Chondrocyte (in vitro differentiated cells): ENCODE measurements at regions not wholly inside any gene's neighbourhood (a gene's known extent, or its start where the extent isn't known, plus 50 kb on each side); places are given as distances from the start of the nearest gene placed in this dataset.

Experiments used
- DNase-seq: peaks from one replicate; pipeline ENCODE4 v3.0.0; 2021; ENCODE audit warnings: mixed read lengths, low spot score
- H3K27ac Mint-ChIP-seq: one replicate; pipeline ENCODE4 v1.8.0; 2021; ENCODE audit warnings: mild to moderate bottlenecking, moderate library complexity, mixed read lengths; ENCODE audit not compliant: unreplicated experiment
- H3K27me3 Mint-ChIP-seq: 2 replicates; pipeline ENCODE4 v1.8.0; 2021; ENCODE audit warnings: low read depth, mixed read lengths
- H3K36me3 Mint-ChIP-seq: 2 replicates; pipeline ENCODE4 v1.8.0; 2021; ENCODE audit warnings: low read depth, mixed read lengths
- H3K4me1 Mint-ChIP-seq: 2 replicates; pipeline ENCODE4 v1.8.0; 2021; ENCODE audit warnings: low read depth, mild to moderate bottlenecking, mixed read lengths
- H3K4me3 Mint-ChIP-seq: one replicate; pipeline ENCODE4 v1.8.0; 2021; ENCODE audit warnings: mild to moderate bottlenecking, moderate library complexity, mixed read lengths; ENCODE audit not compliant: unreplicated experiment
- H3K9me3 Mint-ChIP-seq: 2 replicates; pipeline ENCODE4 v1.8.0; 2021; ENCODE audit warnings: low read depth, mixed read lengths
- TF ChIP-seq, protein P1 (sequence below): fragments of 200-600 bp; sonication (generic); IDR thresholded peaks from 2 replicates; pipeline ENCODE4 v1.5.0; 2021; ENCODE audit warnings: antibody characterized with exemption, mild to moderate bottlenecking, moderate library complexity

- TF ChIP-seq, protein P1, sequence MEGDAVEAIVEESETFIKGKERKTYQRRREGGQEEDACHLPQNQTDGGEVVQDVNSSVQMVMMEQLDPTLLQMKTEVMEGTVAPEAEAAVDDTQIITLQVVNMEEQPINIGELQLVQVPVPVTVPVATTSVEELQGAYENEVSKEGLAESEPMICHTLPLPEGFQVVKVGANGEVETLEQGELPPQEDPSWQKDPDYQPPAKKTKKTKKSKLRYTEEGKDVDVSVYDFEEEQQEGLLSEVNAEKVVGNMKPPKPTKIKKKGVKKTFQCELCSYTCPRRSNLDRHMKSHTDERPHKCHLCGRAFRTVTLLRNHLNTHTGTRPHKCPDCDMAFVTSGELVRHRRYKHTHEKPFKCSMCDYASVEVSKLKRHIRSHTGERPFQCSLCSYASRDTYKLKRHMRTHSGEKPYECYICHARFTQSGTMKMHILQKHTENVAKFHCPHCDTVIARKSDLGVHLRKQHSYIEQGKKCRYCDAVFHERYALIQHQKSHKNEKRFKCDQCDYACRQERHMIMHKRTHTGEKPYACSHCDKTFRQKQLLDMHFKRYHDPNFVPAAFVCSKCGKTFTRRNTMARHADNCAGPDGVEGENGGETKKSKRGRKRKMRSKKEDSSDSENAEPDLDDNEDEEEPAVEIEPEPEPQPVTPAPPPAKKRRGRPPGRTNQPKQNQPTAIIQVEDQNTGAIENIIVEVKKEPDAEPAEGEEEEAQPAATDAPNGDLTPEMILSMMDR, result no peak
- no peak for DNase-seq
- Mint-ChIP-seq H3K4me3 (peak overlapping the region; percentile 65), H3K27me3 (no peaks in the 10 kb centered on the region), H3K27ac (peak overlapping the region; percentile 91), H3K4me1 (peaks cover 44% of the 10 kb centered on the region), H3K36me3 (no peaks in the 10 kb centered on the region), H3K9me3 (no peaks in the 10 kb centered on the region)
Measured at GRCh38 chr3:152202976-152203626, 65.6 kb upstream of the MBNL1 start.

DNA sequence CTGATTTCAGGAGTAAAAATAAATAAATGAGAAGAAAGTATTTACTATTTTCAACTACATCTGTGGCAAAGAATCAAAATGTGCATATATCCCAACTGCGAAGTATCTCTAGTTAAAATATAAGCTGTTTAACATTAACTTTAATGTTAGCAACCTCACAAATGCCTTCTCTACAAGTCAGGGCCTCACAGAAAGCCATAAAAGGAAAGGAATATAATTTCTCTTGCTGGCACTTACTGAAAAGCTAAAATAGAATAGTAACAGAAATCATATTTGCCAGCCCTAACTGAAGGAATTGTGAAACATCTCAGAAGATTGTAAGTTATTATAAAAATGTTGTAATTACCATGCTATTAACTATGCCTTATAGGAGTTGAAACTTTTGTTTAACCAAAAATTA, 65.1 kb upstream of the MBNL1 start:
- H3K4me3 Mint-ChIP-seq, result peak overlapping the region; percentile 65
- DNase-seq, result no peak
- H3K9me3 Mint-ChIP-seq, result no peaks in the 10 kb centered on the region
- no peaks in the 10 kb centered on the region for H3K27me3 Mint-ChIP-seq
- peak overlapping the region; percentile 91 for H3K27ac Mint-ChIP-seq
- peaks cover 2% of the 10 kb centered on the region for H3K36me3 Mint-ChIP-seq
- H3K4me1 Mint-ChIP-seq, result peaks cover 42% of the 10 kb centered on the region
- TF ChIP-seq, protein P1, result no peak

- Mint-ChIP-seq H3K27me3 (no peaks in the 10 kb centered on the region), H3K4me3 (peak overlapping the region; percentile 65), H3K4me1 (peaks cover 42% of the 10 kb centered on the region), H3K9me3 (no peaks in the 10 kb centered on the region), H3K36me3 (peaks cover 2% of the 10 kb centered on the region), H3K27ac (peak overlapping the region; percentile 82)
- DNase-seq, result no peak
- TF ChIP-seq, protein P1, result no peak
Measured at GRCh38 chr3:152204218-152204617, 64.5 kb upstream of the MBNL1 start.

DNA sequence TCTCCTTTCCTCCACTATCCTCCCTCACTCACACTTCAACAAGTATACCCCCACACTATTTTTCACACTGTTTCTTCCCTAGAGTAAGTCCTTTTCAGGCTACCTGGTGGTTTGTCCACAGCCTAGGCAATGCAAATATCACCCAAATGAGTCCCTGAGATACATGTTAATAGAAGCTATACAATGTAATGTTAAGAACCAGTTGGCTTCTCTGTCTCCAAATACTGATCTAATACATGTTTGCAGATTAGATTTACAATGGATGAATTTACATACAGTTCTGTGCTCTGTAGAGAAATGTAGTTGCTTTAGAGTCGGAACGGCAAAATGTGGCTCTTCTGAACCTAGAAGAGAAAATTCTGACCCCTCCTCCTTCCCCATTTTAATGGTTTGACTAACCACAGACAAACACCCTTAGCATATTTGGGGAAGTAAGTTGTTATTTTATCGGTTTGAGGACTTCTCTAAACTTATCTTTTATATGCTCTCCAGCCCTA, 63.6 kb upstream of the MBNL1 start:
- Mint-ChIP-seq H3K4me1 (peaks cover 42% of the 10 kb centered on the region), H3K36me3 (peaks cover 2% of the 10 kb centered on the region), H3K27me3 (no peaks in the 10 kb centered on the region), H3K4me3 (peak overlapping the region; percentile 40), H3K27ac (peak overlapping the region; percentile 55), H3K9me3 (no peaks in the 10 kb centered on the region)
- no peak for DNase-seq
- TF ChIP-seq, protein P1, result no peak

- H3K9me3 Mint-ChIP-seq, result no peaks in the 10 kb centered on the region
Measured at GRCh38 chr3:152206243-152206760, 62.4 kb upstream of the MBNL1 start.

More at GRCh38 chr3:152206243-152206760, 62.4 kb upstream of the MBNL1 start:
- H3K36me3 Mint-ChIP-seq, result peaks cover 2% of the 10 kb centered on the region
- TF ChIP-seq, protein P1, result no peak
- no peaks in the 10 kb centered on the region for H3K27me3 Mint-ChIP-seq
- peaks cover 35% of the 10 kb centered on the region for H3K4me1 Mint-ChIP-seq
- no peak overlapping the region for H3K4me3 Mint-ChIP-seq
- DNase-seq, result no peak
- no peak overlapping the region for H3K27ac Mint-ChIP-seq
